ENCODE measurements at regions not wholly inside any gene's neighbourhood (a gene's known extent, or its start where the extent isn't known, plus 50 kb on each side); places are given as distances from the start of the nearest gene placed in this dataset.

GRCh38 chr2:145302451-145302850 is 782.5 kb upstream of the ZEB2 start:
- DNase-seq (ENCODE audit: low read depth, low spot score) = no peak

- no peak for DNase-seq (ENCODE audit: low read depth, low spot score)
Measured at GRCh38 chr2:145299368-145299767, 779.4 kb upstream of the ZEB2 start.

- no peak for DNase-seq (ENCODE audit: low read depth, low spot score)
Measured at GRCh38 chr2:145292166-145292565, 772.2 kb upstream of the ZEB2 start.

- DNase-seq (ENCODE audit: low read depth, low spot score) = no peak
Measured at GRCh38 chr2:145290986-145291385, 771.1 kb upstream of the ZEB2 start.

GRCh38 chr2:145289946-145290345 is 770.0 kb upstream of the ZEB2 start:
- DNase-seq (ENCODE audit: low read depth, low spot score) = no peak

GRCh38 chr2:145288650-145289496 is 769.0 kb upstream of the ZEB2 start:
- DNase-seq (ENCODE audit: low read depth, low spot score) = no peak

GRCh38 chr2:145287736-145288135 is 767.8 kb upstream of the ZEB2 start:
- DNase-seq (ENCODE audit: low read depth, low spot score) = no peak

- DNase-seq (ENCODE audit: low read depth, low spot score) = no peak
Measured at GRCh38 chr2:145286716-145287275, 766.9 kb upstream of the ZEB2 start.

- no peak for DNase-seq (ENCODE audit: low read depth, low spot score)
Measured at GRCh38 chr2:145284551-145284950, 764.6 kb upstream of the ZEB2 start.

- no peak for DNase-seq (ENCODE audit: low read depth, low spot score)
Measured at GRCh38 chr2:145283131-145283530, 763.2 kb upstream of the ZEB2 start.

- no peak for DNase-seq (ENCODE audit: low read depth, low spot score)
Measured at GRCh38 chr2:145277922-145278321, 758.0 kb upstream of the ZEB2 start.

GRCh38 chr2:145273840-145274239 is 753.9 kb upstream of the ZEB2 start:
- DNase-seq (ENCODE audit: low read depth, low spot score) = no peak

GRCh38 chr2:145268931-145269330 is 749.0 kb upstream of the ZEB2 start:
- DNase-seq (ENCODE audit: low read depth, low spot score) = no peak

GRCh38 chr2:145267451-145267850 is 747.5 kb upstream of the ZEB2 start:
- DNase-seq (ENCODE audit: low read depth, low spot score) = no peak

- DNase-seq (ENCODE audit: low read depth, low spot score) = no peak
Measured at GRCh38 chr2:145265244-145265643, 745.3 kb upstream of the ZEB2 start.

- no peak for DNase-seq (ENCODE audit: low read depth, low spot score)
Measured at GRCh38 chr2:145260674-145261073, 740.8 kb upstream of the ZEB2 start.

GRCh38 chr2:145260081-145260480 is 740.2 kb upstream of the ZEB2 start:
- no peak for DNase-seq (ENCODE audit: low read depth, low spot score)

- no peak for DNase-seq (ENCODE audit: low read depth, low spot score)
Measured at GRCh38 chr2:145258903-145259579, 739.1 kb upstream of the ZEB2 start.

GRCh38 chr2:145257931-145258330 is 738.0 kb upstream of the ZEB2 start:
- no peak for DNase-seq (ENCODE audit: low read depth, low spot score)

- no peak for DNase-seq (ENCODE audit: low read depth, low spot score)
Measured at GRCh38 chr2:145256551-145256950, 736.6 kb upstream of the ZEB2 start.

GRCh38 chr2:145254291-145254690 is 734.4 kb upstream of the ZEB2 start:
- DNase-seq (ENCODE audit: low read depth, low spot score) = no peak

- no peak for DNase-seq (ENCODE audit: low read depth, low spot score)
Measured at GRCh38 chr2:145253492-145253891, 733.6 kb upstream of the ZEB2 start.
